ENCODE measurements at regions not wholly inside any gene's neighbourhood (a gene's known extent, or its start where the extent isn't known, plus 50 kb on each side); places are given as distances from the start of the nearest gene placed in this dataset.

- Histone ChIP-seq H3K4ac (ENCODE audit: low read length) (no peak overlapping the region), H3K4me3 (ENCODE audit: low read length in 2 of 2) (no peak overlapping the region), H4K8ac (ENCODE audit: low read depth, low read length) (no peak overlapping the region), H3K4me2 (ENCODE audit: insufficient read depth, low read length, poor library complexity, severe bottlenecking) (no peak overlapping the region), H3K36me3 (replicated peaks in 1 of 2; ENCODE audit: control insufficient read depth in 2 of 2, insufficient read depth in 2 of 2, low read length in 2 of 2) (no peaks in the 10 kb centered on the region), H2BK15ac (ENCODE audit: low read length) (no peak overlapping the region), H3K9ac (ENCODE audit: low read depth, low read length, poor library complexity) (no peak overlapping the region), H4K91ac (ENCODE audit: low read depth, low read length, poor library complexity) (no peak overlapping the region), H3K79me1 (ENCODE audit: low read depth, low read length) (no peaks in the 10 kb centered on the region), H3K27me3 (ENCODE audit: control insufficient read depth in 3 of 3, insufficient read depth in 3 of 3, low read depth in 1 of 3, low read length in 3 of 3) (no peaks in the 10 kb centered on the region), H2BK12ac (ENCODE audit: low read length) (no peak overlapping the region), H2BK5ac (ENCODE audit: low read length) (no peak overlapping the region), H2AK5ac (ENCODE audit: low read depth, low read length) (no peak overlapping the region), H3K9me3 (replicated peaks in 1 of 2; ENCODE audit: control insufficient read depth in 2 of 2, insufficient read depth in 1 of 2, low read depth in 1 of 2, low read length in 2 of 2) (no peaks in the 10 kb centered on the region), H2AFZ (ENCODE audit: low read length) (no peak overlapping the region), H3K4me1 (ENCODE audit: control insufficient read depth in 2 of 2, insufficient read depth in 1 of 2, low read depth in 1 of 2, low read length in 2 of 2) (no peaks in the 10 kb centered on the region), H3K14ac (ENCODE audit: low read length) (no peak overlapping the region), H3K18ac (ENCODE audit: low read length) (no peak overlapping the region), H2BK120ac (ENCODE audit: low read depth, low read length) (no peak overlapping the region), H3K23ac (ENCODE audit: low read depth, low read length, poor library complexity) (no peak overlapping the region), H3K27ac (replicated peaks; ENCODE audit: low read length) (no peak overlapping the region)
- no peak for DNase-seq (ENCODE audit: low spot score)
- no CpG with 5 or more reads among the region's 2 CpGs for WGBS, 2 donors (ENCODE audit: extremely low coverage in 2 of 2, insufficient read length in 2 of 2, insufficient replicate concordance in 1 of 2)
Observed at GRCh38 chr13:34826432-34826831, 115.6 kb upstream of the NBEA start.

GRCh38 chr13:34833562-34834182 is 108.4 kb upstream of the NBEA start:
- no peaks in the 10 kb centered on the region for H3K27me3 ChIP-seq (ENCODE audit: control insufficient read depth in 3 of 3, insufficient read depth in 3 of 3, low read depth in 1 of 3, low read length in 3 of 3)
- H3K23ac ChIP-seq (ENCODE audit: low read depth, low read length, poor library complexity): no peak overlapping the region
- H2BK5ac ChIP-seq (ENCODE audit: low read length): no peak overlapping the region
- no peaks in the 10 kb centered on the region for H3K79me1 ChIP-seq (ENCODE audit: low read depth, low read length)
- H4K91ac ChIP-seq (ENCODE audit: low read depth, low read length, poor library complexity): no peak overlapping the region
- no peaks in the 10 kb centered on the region for H3K36me3 ChIP-seq (replicated peaks in 1 of 2; ENCODE audit: control insufficient read depth in 2 of 2, insufficient read depth in 2 of 2, low read length in 2 of 2)
- no peak overlapping the region for H2BK12ac ChIP-seq (ENCODE audit: low read length)
- no peak overlapping the region for H3K4me3 ChIP-seq (ENCODE audit: low read length in 2 of 2)
- no peak overlapping the region for H3K18ac ChIP-seq (ENCODE audit: low read length)
- no peaks in the 10 kb centered on the region for H3K4me1 ChIP-seq (ENCODE audit: control insufficient read depth in 2 of 2, insufficient read depth in 1 of 2, low read depth in 1 of 2, low read length in 2 of 2)
- H2AK5ac ChIP-seq (ENCODE audit: low read depth, low read length): no peak overlapping the region
- no peak overlapping the region for H2BK15ac ChIP-seq (ENCODE audit: low read length)
- H3K4me2 ChIP-seq (ENCODE audit: insufficient read depth, low read length, poor library complexity, severe bottlenecking): no peak overlapping the region
- no peak overlapping the region for H3K27ac ChIP-seq (replicated peaks; ENCODE audit: low read length)
- H4K8ac ChIP-seq (ENCODE audit: low read depth, low read length): no peak overlapping the region
- H2AFZ ChIP-seq (ENCODE audit: low read length): no peak overlapping the region
- no peak for DNase-seq (ENCODE audit: low spot score)
- WGBS, 2 donors (ENCODE audit: extremely low coverage in 2 of 2, insufficient read length in 2 of 2, insufficient replicate concordance in 1 of 2): no CpG with 5 or more reads among the region's 6 CpGs
- H3K9me3 ChIP-seq (replicated peaks in 1 of 2; ENCODE audit: control insufficient read depth in 2 of 2, insufficient read depth in 1 of 2, low read depth in 1 of 2, low read length in 2 of 2): no peaks in the 10 kb centered on the region
- no peak overlapping the region for H3K14ac ChIP-seq (ENCODE audit: low read length)
- H2BK120ac ChIP-seq (ENCODE audit: low read depth, low read length): no peak overlapping the region
- no peak overlapping the region for H3K4ac ChIP-seq (ENCODE audit: low read length)
- H3K9ac ChIP-seq (ENCODE audit: low read depth, low read length, poor library complexity): no peak overlapping the region

- H2BK15ac ChIP-seq (ENCODE audit: low read length): no peak overlapping the region
- no peaks in the 10 kb centered on the region for H3K27me3 ChIP-seq (ENCODE audit: control insufficient read depth in 3 of 3, insufficient read depth in 3 of 3, low read depth in 1 of 3, low read length in 3 of 3)
- no peak overlapping the region for H2BK12ac ChIP-seq (ENCODE audit: low read length)
- no peak overlapping the region for H3K23ac ChIP-seq (ENCODE audit: low read depth, low read length, poor library complexity)
- no peak overlapping the region for H2BK120ac ChIP-seq (ENCODE audit: low read depth, low read length)
- no peak overlapping the region for H3K4ac ChIP-seq (ENCODE audit: low read length)
- H2BK5ac ChIP-seq (ENCODE audit: low read length): no peak overlapping the region
- no peak overlapping the region for H3K4me2 ChIP-seq (ENCODE audit: insufficient read depth, low read length, poor library complexity, severe bottlenecking)
- no peaks in the 10 kb centered on the region for H3K36me3 ChIP-seq (replicated peaks in 1 of 2; ENCODE audit: control insufficient read depth in 2 of 2, insufficient read depth in 2 of 2, low read length in 2 of 2)
- no peaks in the 10 kb centered on the region for H3K9me3 ChIP-seq (replicated peaks in 1 of 2; ENCODE audit: control insufficient read depth in 2 of 2, insufficient read depth in 1 of 2, low read depth in 1 of 2, low read length in 2 of 2)
- no peak overlapping the region for H4K91ac ChIP-seq (ENCODE audit: low read depth, low read length, poor library complexity)
- H3K18ac ChIP-seq (ENCODE audit: low read length): no peak overlapping the region
- no CpG with 5 or more reads among the region's 3 CpGs for WGBS, 2 donors (ENCODE audit: extremely low coverage in 2 of 2, insufficient read length in 2 of 2, insufficient replicate concordance in 1 of 2)
- H3K27ac ChIP-seq (replicated peaks; ENCODE audit: low read length): no peak overlapping the region
- no peak overlapping the region for H2AK5ac ChIP-seq (ENCODE audit: low read depth, low read length)
- no peak overlapping the region for H2AFZ ChIP-seq (ENCODE audit: low read length)
- H4K8ac ChIP-seq (ENCODE audit: low read depth, low read length): no peak overlapping the region
- no peaks in the 10 kb centered on the region for H3K79me1 ChIP-seq (ENCODE audit: low read depth, low read length)
- no peak overlapping the region for H3K14ac ChIP-seq (ENCODE audit: low read length)
- no peak overlapping the region for H3K4me3 ChIP-seq (ENCODE audit: low read length in 2 of 2)
- DNase-seq (ENCODE audit: low spot score): no peak
- no peak overlapping the region for H3K9ac ChIP-seq (ENCODE audit: low read depth, low read length, poor library complexity)
- no peaks in the 10 kb centered on the region for H3K4me1 ChIP-seq (ENCODE audit: control insufficient read depth in 2 of 2, insufficient read depth in 1 of 2, low read depth in 1 of 2, low read length in 2 of 2)
Observed at GRCh38 chr13:34842466-34842865, 99.6 kb upstream of the NBEA start.

DNA sequence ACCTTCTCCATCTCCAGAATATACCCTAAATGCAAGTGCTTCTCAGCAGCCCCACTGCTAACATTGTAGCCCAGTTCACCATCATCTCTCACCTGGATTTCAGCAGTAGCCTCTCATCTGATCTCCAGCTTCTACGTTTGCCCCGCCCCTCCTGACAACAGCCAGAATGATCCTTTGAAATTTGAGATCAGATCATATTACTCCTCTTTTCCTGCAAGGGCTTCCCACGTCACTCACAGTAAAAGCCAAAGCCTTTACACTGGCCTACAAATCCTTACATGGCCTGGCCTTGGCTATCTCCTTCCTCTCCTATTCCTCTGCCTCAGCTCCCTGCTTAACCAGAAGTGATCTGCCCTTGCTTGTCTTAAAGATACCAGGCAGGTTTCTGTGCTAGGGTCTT is 94.3 kb upstream of the NBEA start:
- H2BK15ac ChIP-seq (ENCODE audit: low read length): no peak overlapping the region

More for the DNA sequence above, 94.3 kb upstream of the NBEA start:
- H3K18ac ChIP-seq (ENCODE audit: low read length): no peak overlapping the region
- H3K23ac ChIP-seq (ENCODE audit: low read depth, low read length, poor library complexity): no peak overlapping the region
- H4K8ac ChIP-seq (ENCODE audit: low read depth, low read length): no peak overlapping the region
- no peak overlapping the region for H2BK120ac ChIP-seq (ENCODE audit: low read depth, low read length)
- no peak overlapping the region for H2AFZ ChIP-seq (ENCODE audit: low read length)
- H3K4ac ChIP-seq (ENCODE audit: low read length): no peak overlapping the region
- no CpG with 5 or more reads among the region's 3 CpGs for WGBS, 2 donors (ENCODE audit: extremely low coverage in 2 of 2, insufficient read length in 2 of 2, insufficient replicate concordance in 1 of 2)
- H2BK5ac ChIP-seq (ENCODE audit: low read length): no peak overlapping the region
- H3K79me1 ChIP-seq (ENCODE audit: low read depth, low read length): no peaks in the 10 kb centered on the region
- H3K9ac ChIP-seq (ENCODE audit: low read depth, low read length, poor library complexity): no peak overlapping the region
- H3K27me3 ChIP-seq (ENCODE audit: control insufficient read depth in 3 of 3, insufficient read depth in 3 of 3, low read depth in 1 of 3, low read length in 3 of 3): no peaks in the 10 kb centered on the region
- H3K4me1 ChIP-seq (ENCODE audit: control insufficient read depth in 2 of 2, insufficient read depth in 1 of 2, low read depth in 1 of 2, low read length in 2 of 2): no peaks in the 10 kb centered on the region
- no peak overlapping the region for H2BK12ac ChIP-seq (ENCODE audit: low read length)
- H3K14ac ChIP-seq (ENCODE audit: low read length): no peak overlapping the region
- no peaks in the 10 kb centered on the region for H3K9me3 ChIP-seq (replicated peaks in 1 of 2; ENCODE audit: control insufficient read depth in 2 of 2, insufficient read depth in 1 of 2, low read depth in 1 of 2, low read length in 2 of 2)
- no peak overlapping the region for H2AK5ac ChIP-seq (ENCODE audit: low read depth, low read length)
- no peak overlapping the region for H3K4me2 ChIP-seq (ENCODE audit: insufficient read depth, low read length, poor library complexity, severe bottlenecking)
- H3K27ac ChIP-seq (replicated peaks; ENCODE audit: low read length): no peak overlapping the region
- H3K36me3 ChIP-seq (replicated peaks in 1 of 2; ENCODE audit: control insufficient read depth in 2 of 2, insufficient read depth in 2 of 2, low read length in 2 of 2): no peaks in the 10 kb centered on the region
- no peak overlapping the region for H3K4me3 ChIP-seq (ENCODE audit: low read length in 2 of 2)
- DNase-seq (ENCODE audit: low spot score): no peak
- H4K91ac ChIP-seq (ENCODE audit: low read depth, low read length, poor library complexity): no peak overlapping the region

Data from neuronal stem cell (in vitro differentiated cells).